Cardiac muscle cell (in vitro differentiated cells and primary cell): ENCODE measurements at regions not wholly inside any gene's neighbourhood (a gene's known extent, or its start where the extent isn't known, plus 50 kb on each side); places are given as distances from the start of the nearest gene placed in this dataset.

Experiments
- DNase-seq, 2 donors: peaks; one replicate each; pipeline versions ENCODE4 v3.0.0 to v3.0.0-alpha.2; 2010 to 2017; ENCODE audit warnings: low read depth in 1 of 2, low spot score in 1 of 2
- H3K27ac ChIP-seq: fragments of 200-600 bp; sonication (generic); 2 replicates; pipeline ENCODE4 v1.5.1; 2016
- H3K27me3 ChIP-seq: fragments of 200-600 bp; sonication (generic); 2 replicates; pipeline ENCODE4 v1.6.0; 2016; ENCODE audit warnings: control low read depth
- H3K36me3 ChIP-seq: fragments of 200-600 bp; sonication (generic); 2 replicates; pipeline ENCODE4 v1.5.1; 2016; ENCODE audit warnings: control low read depth
- H3K4me1 ChIP-seq: fragments of 200-600 bp; sonication (generic); 2 replicates; pipeline ENCODE4 v1.8.1; 2017; ENCODE audit warnings: low read depth, mild to moderate bottlenecking, mixed run types
- H3K4me3 ChIP-seq: fragments of 200-600 bp; sonication (generic); 2 replicates; pipeline ENCODE4 v1.5.1; 2016; ENCODE audit warnings: mild to moderate bottlenecking
- H3K9me3 ChIP-seq: fragments of 200-600 bp; sonication (generic); 2 replicates; pipeline ENCODE4 v1.5.1; 2017; ENCODE audit warnings: low read depth, mild to moderate bottlenecking, control low read depth
- CTCF ChIP-seq: IDR thresholded peaks from 2 replicates; pipeline ENCODE4 v1.5.1; 2012; ENCODE audit warnings: low read depth, mild to moderate bottlenecking, low read length

GRCh38 chr10:128763588-128763987 is 637.4 kb upstream of the MKI67 start:
- Histone ChIP-seq H3K4me1 (no peaks in the 10 kb centered on the region), H3K27me3 (no peaks in the 10 kb centered on the region), H3K36me3 (no peaks in the 10 kb centered on the region), H3K4me3 (no peak overlapping the region), H3K27ac (no peak overlapping the region), H3K9me3 (no peaks in the 10 kb centered on the region)
- no peak for TF ChIP-seq CTCF
- no peak for DNase-seq

- Histone ChIP-seq H3K4me3 (no peak overlapping the region), H3K9me3 (no peaks in the 10 kb centered on the region), H3K27ac (no peak overlapping the region), H3K36me3 (no peaks in the 10 kb centered on the region), H3K4me1 (no peaks in the 10 kb centered on the region), H3K27me3 (no peaks in the 10 kb centered on the region)
- no peak for DNase-seq
- no peak for TF ChIP-seq CTCF
Measured at GRCh38 chr10:128764190-128764589, 638.0 kb upstream of the MKI67 start.

- no peak for TF ChIP-seq CTCF
- Histone ChIP-seq H3K27ac (no peak overlapping the region), H3K27me3 (no peaks in the 10 kb centered on the region), H3K4me1 (no peaks in the 10 kb centered on the region), H3K36me3 (no peaks in the 10 kb centered on the region), H3K9me3 (no peaks in the 10 kb centered on the region), H3K4me3 (no peak overlapping the region)
- no peak for DNase-seq
Measured at GRCh38 chr10:128766915-128767314, 640.7 kb upstream of the MKI67 start.

GRCh38 chr10:128774979-128775378 is 648.8 kb upstream of the MKI67 start:
- Histone ChIP-seq H3K4me1 (no peaks in the 10 kb centered on the region), H3K9me3 (no peaks in the 10 kb centered on the region), H3K36me3 (no peaks in the 10 kb centered on the region), H3K27me3 (no peaks in the 10 kb centered on the region), H3K27ac (no peak overlapping the region), H3K4me3 (no peak overlapping the region)
- no peak for TF ChIP-seq CTCF
- no peak for DNase-seq

GRCh38 chr10:128775743-128776142 is 649.5 kb upstream of the MKI67 start:
- Histone ChIP-seq H3K36me3 (no peaks in the 10 kb centered on the region), H3K9me3 (no peaks in the 10 kb centered on the region), H3K27me3 (no peaks in the 10 kb centered on the region), H3K27ac (no peak overlapping the region), H3K4me3 (no peak overlapping the region), H3K4me1 (no peaks in the 10 kb centered on the region)
- DNase-seq, result no peak
- no peak for TF ChIP-seq CTCF

GRCh38 chr10:128776673-128777252 is 650.5 kb upstream of the MKI67 start:
- Histone ChIP-seq H3K27ac (no peak overlapping the region), H3K9me3 (no peaks in the 10 kb centered on the region), H3K36me3 (no peaks in the 10 kb centered on the region), H3K4me3 (no peak overlapping the region), H3K27me3 (no peaks in the 10 kb centered on the region), H3K4me1 (no peaks in the 10 kb centered on the region)
- TF ChIP-seq CTCF, result no peak
- no peak for DNase-seq
